Neural cell (in vitro differentiated cells): ENCODE measurements at regions not wholly inside any gene's neighbourhood (a gene's known extent, or its start where the extent isn't known, plus 50 kb on each side); places are given as distances from the start of the nearest gene placed in this dataset.

Source experiments
- H2AFZ ChIP-seq: fragments of 200-600, 300-800 bp; sonication (generic), shearing (Covaris generic); 2 replicates; pipeline ENCODE4 v1.6.0; 2014; ENCODE audit warnings: low read depth, mild to moderate bottlenecking, antibody characterized with exemption, low read length, moderate library complexity
- H3F3A ChIP-seq: fragments of 200-600 bp; shearing (Covaris generic); 2 replicates; pipeline ENCODE4 v1.6.1; 2016; ENCODE audit warnings: mild to moderate bottlenecking, moderate library complexity, mixed read lengths, antibody characterized with exemption, low read length; ENCODE audit not compliant: insufficient read depth, poor library complexity, severe bottlenecking
- H3K27ac ChIP-seq: fragments of 200-600, 300-800 bp; sonication (generic), shearing (Covaris generic); 2 replicates; pipeline ENCODE4 v1.5.1; 2014; ENCODE audit warnings: mild to moderate bottlenecking, low read length, moderate library complexity
- H3K27me3 ChIP-seq: fragments of 300-800, 200-600 bp; sonication (generic), shearing (Covaris generic); 2 replicates; pipeline ENCODE4 v1.6.0; 2014; ENCODE audit warnings: mild to moderate bottlenecking, low read depth, low read length, moderate library complexity; ENCODE audit not compliant: insufficient read depth
- H3K36me3 ChIP-seq: fragments of 300-800, 200-600 bp; sonication (generic), shearing (Covaris generic); 2 replicates; pipeline ENCODE4 v1.5.1; 2014; ENCODE audit warnings: mild to moderate bottlenecking, antibody characterized with exemption, low read length, moderate library complexity; ENCODE audit not compliant: insufficient read depth
- H3K4me2 ChIP-seq: fragments of 300-800, 200-600 bp; sonication (generic), shearing (Covaris generic); 2 replicates; pipeline ENCODE4 v1.6.0; 2014; ENCODE audit warnings: mild to moderate bottlenecking, low read length
- H3K4me3 ChIP-seq: fragments of 300-800, 200-600 bp; sonication (generic), shearing (Covaris generic); 2 replicates; pipeline ENCODE4 v1.5.1; 2014; ENCODE audit warnings: mild to moderate bottlenecking, low read length, moderate library complexity
- H3K79me2 ChIP-seq: fragments of 200-600 bp; shearing (Covaris generic); replicated peaks from 2 replicates; pipeline ENCODE4 v1.6.0; 2014; ENCODE audit warnings: mild to moderate bottlenecking, low read length, moderate library complexity; ENCODE audit not compliant: insufficient read depth
- H3K9ac ChIP-seq: fragments of 300-800, 200-600 bp; sonication (generic), shearing (Covaris generic); 2 replicates; pipeline ENCODE4 v1.6.1; 2016; ENCODE audit warnings: mild to moderate bottlenecking, low read length, mixed read lengths
- H3K9me2 ChIP-seq: fragments of 200-600 bp; shearing (Covaris generic); 2 replicates; pipeline ENCODE4 v1.6.1; 2016; ENCODE audit warnings: mild to moderate bottlenecking, low read length, mixed read lengths; ENCODE audit not compliant: insufficient read depth
- H3K9me3 ChIP-seq: fragments of 200-600, 300-800 bp; sonication (generic), shearing (Covaris generic); 2 replicates; pipeline ENCODE4 v1.6.1; 2016; ENCODE audit warnings: mild to moderate bottlenecking, mixed run types, low read length, moderate library complexity, mixed read lengths
- H4K20me1 ChIP-seq: fragments of 200-600 bp; shearing (Covaris generic); 2 replicates; pipeline ENCODE4 v1.6.1; 2016; ENCODE audit warnings: mild to moderate bottlenecking, mixed run types; ENCODE audit not compliant: insufficient read depth
- CTCF ChIP-seq: fragments of 450-650 bp; IDR thresholded peaks from 2 replicates; pipeline ENCODE4 v1.5.1; 2014; ENCODE audit warnings: antibody characterized with exemption, mild to moderate bottlenecking, moderate library complexity; ENCODE audit not compliant: poor library complexity, severe bottlenecking
- EP300 ChIP-seq: fragments of 450-650 bp; conservative IDR thresholded peaks from 2 replicates; pipeline ENCODE4 v1.6.1; 2014; ENCODE audit warnings: antibody characterized with exemption, mild to moderate bottlenecking, moderate library complexity; ENCODE audit not compliant: poor library complexity, severe bottlenecking
- EZH2 ChIP-seq: fragments of 200-600, 300-800 bp; shearing (Covaris generic), sonication (generic); IDR thresholded peaks from 2 replicates; pipeline ENCODE4 v1.6.1; 2014; ENCODE audit warnings: antibody characterized with exemption, low read length, borderline replicate concordance, mild to moderate bottlenecking; ENCODE audit not compliant: insufficient read depth, poor library complexity, severe bottlenecking
- MXI1 ChIP-seq: fragments of 450-650 bp; conservative IDR thresholded peaks from 2 replicates; pipeline ENCODE4 v1.6.1; 2014; ENCODE audit warnings: antibody characterized with exemption, mild to moderate bottlenecking; ENCODE audit not compliant: poor library complexity, severe bottlenecking
- POLR2AphosphoS5 ChIP-seq: IDR thresholded peaks from 2 replicates; pipeline ENCODE4 v1.6.1; 2012
- RAD21 ChIP-seq: fragments of 450-650 bp; conservative IDR thresholded peaks from 2 replicates; pipeline ENCODE4 v1.6.1; 2014; ENCODE audit warnings: antibody characterized with exemption, mild to moderate bottlenecking, moderate library complexity
- REST ChIP-seq: IDR thresholded peaks from 2 replicates; pipeline ENCODE4 v1.6.1; 2012; ENCODE audit warnings: borderline replicate concordance
- SMC3 ChIP-seq: fragments of 450-650 bp; conservative IDR thresholded peaks from 2 replicates; pipeline ENCODE4 v1.6.1; 2014; ENCODE audit warnings: antibody characterized with exemption, mild to moderate bottlenecking, moderate library complexity; ENCODE audit not compliant: poor library complexity
- TAF1 ChIP-seq: IDR thresholded peaks from 2 replicates; pipeline ENCODE4 v1.6.1; 2012; ENCODE audit warnings: low read depth

GRCh38 chr3:111385971-111386495, 156.0 kb upstream of the CD96 start:
- no peak overlapping the region for H3K4me3 ChIP-seq
- H3K9ac ChIP-seq = no peak overlapping the region
- H3K9me3 ChIP-seq = no peaks in the 10 kb centered on the region
- H3K27ac ChIP-seq = no peak overlapping the region
- no peaks in the 10 kb centered on the region for H3K27me3 ChIP-seq
- no peaks in the 10 kb centered on the region for H3K36me3 ChIP-seq
- no peak overlapping the region for H2AFZ ChIP-seq
- H3K9me2 ChIP-seq = no peaks in the 10 kb centered on the region
- no peaks in the 10 kb centered on the region for H4K20me1 ChIP-seq
- no peak overlapping the region for H3K4me2 ChIP-seq
- TF ChIP-seq POLR2AphosphoS5 (no peak), TAF1 (no peak), RAD21 (no peak), REST (no peak), CTCF (no peak), EZH2 (no peak), MXI1 (no peak), SMC3 (no peak), EP300 (no peak)
- no peaks in the 10 kb centered on the region for H3K79me2 ChIP-seq
- H3F3A ChIP-seq = no peaks in the 10 kb centered on the region

GRCh38 chr3:111392894-111393398, 149.1 kb upstream of the CD96 start:
- no peak overlapping the region for H2AFZ ChIP-seq

More at GRCh38 chr3:111392894-111393398, 149.1 kb upstream of the CD96 start:
- no peaks in the 10 kb centered on the region for H3K9me3 ChIP-seq
- H3K9ac ChIP-seq = no peak overlapping the region
- no peak overlapping the region for H3K27ac ChIP-seq
- H3K4me2 ChIP-seq = no peak overlapping the region
- H3K4me3 ChIP-seq = no peak overlapping the region
- no peaks in the 10 kb centered on the region for H3K27me3 ChIP-seq
- no peaks in the 10 kb centered on the region for H3K36me3 ChIP-seq
- no peaks in the 10 kb centered on the region for H3K79me2 ChIP-seq
- no peaks in the 10 kb centered on the region for H3F3A ChIP-seq
- TF ChIP-seq REST (no peak), EP300 (no peak), SMC3 (no peak), EZH2 (no peak), POLR2AphosphoS5 (no peak), CTCF (no peak), MXI1 (no peak), RAD21 (no peak), TAF1 (no peak)
- no peaks in the 10 kb centered on the region for H3K9me2 ChIP-seq
- H4K20me1 ChIP-seq = no peaks in the 10 kb centered on the region
